ENCODE measurements at regions not wholly inside any gene's neighbourhood (a gene's known extent, or its start where the extent isn't known, plus 50 kb on each side); places are given as distances from the start of the nearest gene placed in this dataset.
"Not testable (repeated sequence)": the region's sequence is repeated elsewhere in the genome, so short reads cannot be mapped to it uniquely, and the experiment has no call there.

- no peak for DNase-seq
These were observed 64.7 kb downstream of the DHCR7 start for GRCh38 chr11:71383461-71383860.

- DNase-seq: no peak
These were observed 66.2 kb downstream of the DHCR7 start for GRCh38 chr11:71381781-71382505.

- no peak for DNase-seq
These were observed 68.5 kb downstream of the DHCR7 start for GRCh38 chr11:71379701-71380100.

DNA sequence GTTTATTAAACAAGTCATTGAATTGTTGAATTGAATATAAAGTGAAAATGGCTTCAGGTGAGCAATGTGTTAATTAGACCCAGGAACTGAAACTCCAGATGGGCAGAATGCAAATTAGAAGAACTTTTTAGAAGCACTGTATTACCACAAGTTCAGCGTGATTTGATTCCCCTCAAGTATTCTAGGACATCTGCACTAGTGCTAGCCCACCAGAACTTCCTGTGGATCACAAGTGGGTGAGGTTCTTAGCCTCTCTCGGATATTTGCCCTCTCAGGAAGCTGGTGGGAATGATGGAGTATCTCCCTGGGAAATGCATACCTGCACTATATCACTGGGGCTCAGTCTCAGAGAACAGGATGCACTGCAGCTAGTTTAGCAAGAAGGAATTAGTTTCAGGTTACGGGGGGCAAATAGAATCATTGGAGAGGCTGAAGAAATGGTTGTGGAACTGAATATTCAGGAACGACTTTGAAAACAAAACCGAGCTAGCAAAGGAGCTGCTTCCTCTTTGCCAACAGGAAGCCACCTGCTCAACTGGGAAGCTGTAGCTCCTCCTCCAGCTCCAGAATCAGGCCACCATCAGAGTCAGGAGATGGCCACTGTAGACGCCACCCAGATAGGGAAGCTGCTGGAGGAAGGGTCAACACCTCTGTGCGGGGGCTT lies 74.3 kb downstream of the DHCR7 start:
- peak in 3 of 4 experiments; percentile 9 to 13 (median 9) for DNase-seq

DNA sequence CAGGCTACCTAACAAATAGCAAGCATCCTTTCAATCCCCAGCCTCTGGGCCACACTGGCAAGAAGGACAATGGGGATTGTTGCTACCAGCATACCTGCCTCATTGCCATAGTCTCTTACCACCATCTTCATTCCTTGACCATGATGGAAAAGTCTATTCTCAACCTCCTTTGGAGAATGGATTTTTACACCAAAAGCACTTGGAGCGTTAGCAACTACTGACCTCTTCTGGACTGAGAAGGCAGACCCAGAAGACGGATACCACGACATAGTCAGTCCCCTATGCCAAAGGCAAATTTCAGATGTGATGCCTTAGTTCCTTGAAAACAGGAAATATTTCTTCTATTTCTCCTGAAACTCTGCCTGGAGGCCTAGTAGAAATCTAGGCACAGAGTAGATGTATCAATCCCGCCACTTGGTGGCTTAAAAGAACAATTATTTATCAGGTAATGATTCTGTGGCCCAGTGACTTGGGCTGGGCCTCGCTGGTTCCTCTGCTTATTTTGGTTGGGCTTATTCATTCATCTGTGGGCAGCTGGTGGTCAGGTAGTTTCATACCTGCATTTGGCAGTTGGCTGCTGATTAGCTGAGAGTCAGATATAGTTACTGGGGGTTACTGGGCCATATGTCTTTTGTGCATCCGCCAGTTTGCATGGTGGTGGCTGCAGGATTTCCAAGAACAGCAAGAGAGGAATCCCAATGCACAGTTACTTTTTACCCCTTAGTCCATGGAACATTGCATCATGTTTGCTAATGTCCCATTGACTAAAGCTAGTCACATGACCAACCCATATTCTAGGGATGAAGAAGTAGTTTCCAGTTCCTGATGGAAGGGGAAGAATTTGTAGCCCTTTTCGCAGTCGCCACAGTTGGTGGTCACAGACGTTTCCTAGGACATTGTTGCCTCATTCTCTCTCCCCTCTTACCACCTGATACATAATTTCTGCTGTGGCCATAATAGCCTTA lies 75.2 kb downstream of the DHCR7 start:
- peak in 1 of 4 experiments; percentile 16 for DNase-seq

DNA sequence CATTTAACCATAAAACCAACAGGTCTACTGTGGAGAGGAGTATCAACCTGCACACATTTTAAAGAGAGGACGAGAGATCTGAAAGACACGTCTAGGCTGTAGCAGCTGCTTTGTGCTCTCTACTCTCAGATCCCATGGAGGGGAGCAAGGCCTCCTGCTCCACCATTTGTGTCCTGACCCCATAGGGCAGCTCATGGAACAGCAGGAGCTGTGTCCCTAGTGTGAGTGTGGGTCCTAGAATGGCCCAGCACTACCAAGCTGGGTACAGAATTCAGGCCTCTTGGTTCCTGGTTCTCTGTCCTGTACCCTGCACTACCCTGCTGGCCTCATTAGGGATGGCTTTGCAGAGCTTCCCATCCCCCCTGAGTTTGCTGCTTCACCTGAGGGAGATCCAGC lies 76.5 kb downstream of the DHCR7 start:
- no peak for DNase-seq

DNA sequence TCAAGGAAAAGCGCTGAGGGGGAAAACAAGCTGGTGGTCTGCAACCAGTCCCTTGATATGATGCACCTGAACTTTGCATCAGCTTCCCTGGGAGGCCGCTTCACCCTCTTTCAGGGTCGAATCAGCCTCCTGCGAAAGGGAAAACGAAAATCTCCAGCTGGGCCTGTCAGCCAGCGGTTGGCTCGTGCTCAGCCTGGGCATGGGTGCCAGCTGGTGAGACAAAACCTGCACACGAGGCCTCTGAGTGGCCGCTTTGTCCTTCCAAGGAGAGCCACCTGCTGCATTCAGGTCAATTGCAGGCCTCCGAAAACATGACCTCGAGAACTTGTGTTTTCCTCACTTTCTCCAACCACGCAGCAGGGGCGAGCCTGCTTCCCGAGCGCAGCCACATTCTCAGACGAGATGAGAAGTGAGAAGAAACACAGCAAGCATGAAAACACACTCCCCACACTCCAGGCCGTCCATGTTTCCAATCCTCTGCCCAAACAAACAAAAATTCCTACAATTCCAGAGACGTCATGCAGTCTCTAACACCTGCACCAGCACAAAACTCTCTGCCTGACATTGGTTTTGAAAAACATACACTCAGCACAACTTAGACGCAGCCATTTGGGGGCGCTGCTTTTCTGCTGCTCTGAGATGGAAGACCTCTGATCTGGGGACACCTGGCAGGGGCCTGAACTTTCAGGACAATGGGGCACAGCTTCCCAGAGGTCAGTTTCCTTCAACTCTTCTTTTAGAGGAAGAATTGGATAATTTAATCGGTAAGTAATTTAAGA lies 77.1 kb downstream of the DHCR7 start:
- DNase-seq: no peak

DNA sequence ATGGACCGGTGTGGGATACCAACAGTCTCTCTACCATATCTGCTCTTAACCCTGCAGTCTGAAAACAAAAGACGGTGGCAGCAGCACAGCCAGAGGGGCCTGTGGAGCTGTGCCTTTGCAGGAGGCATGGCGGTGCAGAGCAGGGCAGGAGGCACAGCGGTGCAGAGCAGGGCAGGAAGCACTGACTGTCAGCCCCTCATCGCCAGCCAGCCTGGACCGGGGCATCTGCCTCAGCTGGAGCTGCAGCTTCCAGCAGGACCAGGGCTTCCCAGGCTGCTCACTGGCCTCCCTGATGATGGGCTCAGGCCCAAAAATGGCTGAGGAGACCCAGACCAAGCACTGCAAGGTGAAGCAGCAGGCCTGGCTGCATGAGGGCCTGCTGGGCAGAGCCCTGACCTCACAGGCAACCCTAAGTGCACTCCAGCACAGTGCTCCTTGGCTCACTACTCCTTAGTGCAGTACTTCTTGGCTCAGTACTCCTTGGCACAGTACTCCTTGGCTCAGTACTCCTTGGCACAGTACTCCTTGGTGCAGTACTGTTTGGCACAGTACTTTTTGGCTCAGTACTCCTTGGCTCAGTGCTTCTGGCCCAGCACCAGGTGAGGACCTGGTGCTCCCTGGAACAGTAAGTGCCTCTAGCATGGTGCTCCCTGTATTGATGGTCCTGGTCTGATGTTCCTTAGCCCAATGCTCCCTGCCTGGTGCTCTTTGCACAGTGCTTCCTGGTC lies 78.0 kb downstream of the DHCR7 start:
- DNase-seq: no peak

DNA sequence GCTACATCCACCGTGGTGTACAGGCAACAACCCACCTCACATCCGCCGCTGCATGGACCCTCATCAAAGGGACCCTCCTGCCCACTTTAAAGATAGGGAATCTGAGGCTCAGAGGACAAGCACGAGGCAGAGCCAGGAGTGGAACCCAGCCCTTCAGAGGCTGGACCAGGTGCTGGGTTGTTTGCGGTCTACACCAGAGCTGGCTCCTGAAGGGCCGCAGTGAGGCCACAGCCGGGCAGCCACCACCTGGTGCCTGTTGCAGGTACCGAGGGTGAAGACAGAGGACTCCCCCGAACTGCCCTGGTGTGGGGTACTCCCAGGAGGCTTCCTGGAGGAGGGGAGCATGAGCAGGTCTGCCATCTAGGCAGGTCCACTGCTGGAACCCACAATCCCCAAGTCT lies 78.8 kb downstream of the DHCR7 start:
- DNase-seq: no peak

DNA sequence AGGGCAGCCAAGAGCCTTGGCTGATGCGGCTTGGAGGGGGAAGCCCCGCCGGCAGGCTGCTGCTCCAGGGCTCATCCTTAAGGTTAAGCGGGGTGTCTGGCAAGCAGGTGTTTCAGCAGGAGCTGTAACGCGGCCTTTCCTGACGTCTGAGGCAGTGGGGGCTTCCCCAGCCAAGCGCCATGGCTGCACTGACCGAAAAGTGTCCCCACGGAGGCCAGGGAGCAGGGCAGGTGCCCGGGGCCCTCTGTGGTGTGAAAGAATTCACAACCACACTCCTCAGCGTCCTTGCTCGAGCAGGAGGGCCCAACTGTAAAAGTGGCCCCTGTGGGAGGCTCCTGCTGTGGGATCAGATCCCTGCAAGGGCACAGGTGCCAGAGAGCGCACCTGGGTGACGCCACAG lies 79.2 kb downstream of the DHCR7 start:
- DNase-seq: no peak

GRCh38 chr11:71367756-71368155 lies 80.4 kb downstream of the DHCR7 start:
- DNase-seq: no peak

GRCh38 chr11:71367276-71367675 lies 80.9 kb downstream of the DHCR7 start:
- DNase-seq: not testable (repeated sequence)

DNA sequence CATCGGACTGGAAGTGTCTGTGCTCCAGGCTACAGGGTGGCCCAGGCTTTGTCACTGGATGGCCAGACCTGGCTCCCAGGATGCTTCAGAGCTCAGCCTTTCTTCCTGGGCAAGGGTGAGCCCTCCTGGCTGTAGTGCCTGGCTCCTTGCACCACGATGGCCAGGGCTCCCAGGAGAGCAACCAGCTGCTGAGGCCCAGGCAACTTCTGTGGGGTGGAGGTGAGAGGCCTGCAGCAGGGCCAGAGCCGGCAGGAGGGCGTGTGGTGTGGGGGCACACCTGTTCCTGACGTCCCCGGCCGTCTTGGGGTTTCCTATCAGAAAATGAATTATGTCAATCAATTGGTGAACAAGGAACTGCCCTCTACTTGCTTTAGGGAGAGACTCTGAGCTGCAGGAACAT lies 82.1 kb downstream of the DHCR7 start:
- no peak for DNase-seq

DNA sequence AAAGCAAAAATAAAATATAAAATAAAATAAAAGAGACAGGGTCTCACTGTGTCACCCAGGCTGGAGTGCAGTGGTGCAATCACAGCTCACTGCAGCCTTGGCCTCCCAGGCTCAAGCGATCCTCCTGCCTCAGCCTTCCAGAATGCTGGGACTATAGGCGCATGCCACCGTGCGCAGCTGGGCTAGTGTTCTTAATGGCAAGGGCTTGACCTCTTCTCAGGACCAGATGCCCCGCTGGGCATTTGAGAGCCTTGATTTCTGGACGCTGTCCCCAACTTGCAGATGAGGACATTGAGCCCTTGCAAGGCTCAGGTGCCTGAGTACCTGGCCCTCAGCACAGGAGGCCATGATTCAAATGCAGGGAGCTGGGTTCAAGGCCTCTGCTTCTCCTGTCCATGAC lies 82.6 kb downstream of the DHCR7 start:
- no peak for DNase-seq

- no peak for DNase-seq
These were observed 83.4 kb downstream of the DHCR7 start for GRCh38 chr11:71364806-71365205.

- DNase-seq: no peak
These were observed 84.0 kb downstream of the DHCR7 start for GRCh38 chr11:71364176-71364671.

- no peak for DNase-seq
These were observed 84.5 kb downstream of the DHCR7 start for GRCh38 chr11:71363721-71364120.

DNA sequence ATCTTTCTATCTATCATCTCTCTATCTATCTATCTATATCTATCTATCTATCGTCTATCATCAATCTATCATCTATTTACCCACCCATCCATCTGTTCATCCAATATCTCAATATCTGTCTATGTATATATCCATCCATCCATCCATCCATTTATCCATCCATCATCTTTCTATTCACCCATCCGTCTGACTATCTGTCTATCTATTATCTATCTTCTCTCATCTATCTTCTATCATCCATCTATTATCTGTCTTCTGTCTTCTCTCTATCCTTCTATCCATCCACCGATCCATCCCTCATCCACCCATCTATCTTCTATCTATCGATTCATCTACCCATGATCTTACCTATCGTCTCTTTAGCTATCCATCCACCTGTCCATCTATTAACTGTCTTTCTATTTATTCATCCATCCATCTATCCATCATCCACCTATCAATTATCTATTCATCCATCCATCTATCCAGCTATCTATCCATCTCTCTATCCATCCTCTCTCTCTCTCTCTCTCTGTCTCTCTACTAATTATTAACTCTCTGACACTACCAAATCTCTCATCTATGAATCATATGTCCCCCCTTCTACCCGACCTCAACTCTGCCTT lies 89.1 kb downstream of the DHCR7 start:
- DNase-seq: no peak

DNA sequence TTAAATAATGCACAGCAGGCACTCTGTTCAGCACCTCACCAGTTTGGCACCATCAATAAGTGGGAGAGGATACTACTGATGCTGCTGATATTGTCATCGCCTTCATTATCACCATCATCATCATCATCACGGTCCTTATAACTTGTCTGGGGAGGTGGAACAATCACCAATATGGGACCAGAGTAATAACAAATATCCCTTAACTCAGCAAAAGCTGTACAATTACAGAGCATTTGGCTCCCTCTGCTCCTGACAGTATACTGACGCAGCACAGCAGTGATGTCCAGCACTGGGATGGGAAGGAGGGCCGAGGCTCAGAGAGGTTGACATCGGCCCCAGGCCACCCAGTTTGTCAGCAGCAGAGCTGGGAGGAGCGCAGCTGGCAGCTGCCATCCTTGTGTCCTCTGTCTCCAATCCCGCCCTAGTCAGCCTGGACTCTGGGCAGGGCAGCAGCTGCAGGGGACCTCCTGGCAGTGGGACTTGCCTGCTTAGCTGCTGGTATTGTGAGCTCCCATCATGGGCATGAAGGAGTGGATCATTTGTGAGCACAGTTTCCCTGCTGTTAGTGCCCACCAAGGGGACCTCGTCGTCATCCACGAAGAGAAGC lies 90.0 kb downstream of the DHCR7 start:
- no peak for DNase-seq

DNA sequence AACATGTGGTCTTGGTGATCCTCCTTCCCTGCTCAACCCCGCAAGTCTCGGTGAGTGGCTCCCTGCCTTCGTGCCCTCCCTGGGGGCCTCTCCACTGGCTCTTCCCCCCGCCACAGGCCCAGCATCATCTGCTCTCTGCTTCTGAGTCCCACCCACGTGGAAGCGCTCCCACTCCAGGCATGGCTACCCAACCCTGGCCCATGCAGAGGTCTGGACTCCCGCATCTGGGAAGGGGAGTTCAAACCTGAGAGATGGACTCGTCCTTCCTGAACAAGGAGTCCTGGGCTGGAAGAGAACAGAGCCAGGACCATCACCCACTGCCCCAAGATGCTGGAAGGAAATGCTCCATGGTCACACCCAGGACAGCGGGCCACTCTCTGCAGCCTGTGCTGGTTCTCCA lies 90.8 kb downstream of the DHCR7 start:
- DNase-seq: no peak

DNA sequence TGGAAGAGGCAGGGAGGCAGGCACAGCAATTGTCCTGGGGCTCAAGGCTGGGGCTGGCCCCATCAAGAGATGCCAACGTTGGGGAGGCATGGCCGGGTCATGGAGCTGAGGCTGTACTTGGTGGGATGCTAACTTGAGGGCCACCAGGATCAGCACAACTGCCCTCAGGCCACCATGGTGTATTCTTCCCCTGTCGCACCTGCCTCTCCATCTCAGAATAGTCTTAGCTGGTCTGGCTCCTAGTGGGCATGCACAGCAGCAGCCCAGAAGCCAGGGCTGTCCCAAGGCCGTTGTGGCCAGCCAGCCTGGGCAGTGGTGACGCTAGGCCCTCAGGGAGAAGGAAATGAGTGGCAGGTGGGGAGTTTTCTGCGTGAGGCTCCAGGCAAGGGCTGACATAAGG lies 91.3 kb downstream of the DHCR7 start:
- no peak for DNase-seq
